Activated CD4-positive, alpha-beta T cell treated with anti-CD3 and anti-CD28 coated beads, Interleukin-2, amount 50 U/mL, for 1 hour (primary cell): ENCODE measurements at regions not wholly inside any gene's neighbourhood (a gene's known extent, or its start where the extent isn't known, plus 50 kb on each side); places are given as distances from the start of the nearest gene placed in this dataset.

Source experiments
- DNase-seq: peaks from one replicate; pipeline ENCODE4 v3.0.0-alpha.2; 2020

DNA sequence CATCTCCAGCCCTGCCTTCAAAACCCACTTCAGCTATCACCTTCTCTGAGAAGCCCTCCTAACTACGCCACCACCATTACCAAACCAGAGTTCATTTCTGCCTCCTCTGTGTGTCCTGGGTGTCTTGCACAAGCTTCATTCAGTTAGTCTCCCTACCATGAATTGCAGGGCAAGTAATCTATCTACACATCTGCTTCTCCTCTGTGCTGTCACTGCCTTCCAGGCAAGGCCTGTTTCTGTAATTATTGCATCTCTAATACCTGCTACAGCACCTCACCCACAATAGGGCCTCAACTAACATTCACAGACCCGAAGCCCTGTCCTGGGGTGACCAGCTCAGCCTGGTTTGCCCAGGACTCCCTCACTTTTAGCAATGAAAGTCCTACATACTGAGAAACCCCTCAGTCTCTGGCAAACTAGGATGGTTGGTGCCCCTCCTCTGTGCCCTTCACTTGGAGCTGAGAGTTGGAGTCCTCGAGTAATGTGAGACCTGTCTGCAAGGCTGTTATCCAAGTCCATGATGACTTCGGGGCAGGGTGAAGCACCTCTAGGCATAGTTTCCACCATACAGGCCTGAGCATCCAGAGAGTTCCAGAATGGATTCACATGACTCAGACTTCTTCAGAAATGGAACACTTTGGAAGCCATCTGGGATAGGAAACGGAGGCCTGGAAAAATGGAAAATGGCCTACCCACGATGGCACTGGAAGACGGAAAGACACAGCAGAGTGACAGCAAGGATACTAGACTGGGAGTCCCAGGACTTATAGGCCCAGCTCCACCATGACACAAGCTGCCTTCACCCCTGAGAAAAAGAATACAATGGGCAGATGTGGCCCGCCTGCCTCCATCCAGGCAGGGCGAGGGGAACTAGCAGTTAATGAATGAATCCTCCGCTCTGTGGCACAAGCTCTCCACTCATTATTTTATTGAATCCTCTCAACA lies 269.3 kb downstream of the BUD13 start:
- no peak for DNase-seq

DNA sequence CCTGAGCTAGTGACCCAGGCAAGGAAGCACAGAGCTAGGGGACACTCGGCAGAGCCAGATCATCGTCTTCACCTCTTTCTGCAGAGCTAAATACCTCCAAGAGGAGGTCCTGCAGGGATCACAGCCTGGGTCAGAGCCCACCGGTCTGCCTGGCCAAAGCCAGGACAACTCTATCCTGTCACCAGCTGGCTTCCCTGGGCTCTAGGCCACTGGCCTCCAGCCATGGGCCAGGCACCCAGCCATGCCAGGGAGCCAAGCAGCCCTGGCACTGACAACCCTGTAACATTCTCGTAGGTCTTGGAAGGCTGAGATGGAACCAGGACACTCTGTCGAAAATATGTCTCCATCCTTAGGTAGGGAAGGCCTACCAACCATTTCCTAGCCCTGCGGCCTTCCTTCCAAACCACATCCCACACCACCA lies 270.1 kb downstream of the BUD13 start:
- no peak for DNase-seq

DNA sequence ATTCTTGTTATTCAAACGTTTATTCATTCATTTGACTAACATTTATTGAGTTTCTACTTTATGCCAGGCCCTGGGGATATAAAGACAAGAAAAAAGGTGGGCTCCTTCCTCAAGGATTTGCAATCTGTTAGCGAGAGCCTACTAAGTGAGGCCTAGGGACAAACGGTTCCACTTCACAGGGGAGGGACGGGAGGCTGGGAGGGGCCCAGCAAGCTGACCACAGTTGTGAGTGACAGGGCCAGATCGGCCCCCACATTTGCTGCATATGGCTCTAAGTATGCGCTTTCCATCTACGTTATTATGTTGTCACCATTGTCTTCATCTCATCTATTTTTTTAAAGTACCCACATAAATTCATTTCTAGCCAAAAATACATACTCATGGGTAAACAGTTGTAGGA lies 271.1 kb downstream of the BUD13 start:
- no peak for DNase-seq

DNA sequence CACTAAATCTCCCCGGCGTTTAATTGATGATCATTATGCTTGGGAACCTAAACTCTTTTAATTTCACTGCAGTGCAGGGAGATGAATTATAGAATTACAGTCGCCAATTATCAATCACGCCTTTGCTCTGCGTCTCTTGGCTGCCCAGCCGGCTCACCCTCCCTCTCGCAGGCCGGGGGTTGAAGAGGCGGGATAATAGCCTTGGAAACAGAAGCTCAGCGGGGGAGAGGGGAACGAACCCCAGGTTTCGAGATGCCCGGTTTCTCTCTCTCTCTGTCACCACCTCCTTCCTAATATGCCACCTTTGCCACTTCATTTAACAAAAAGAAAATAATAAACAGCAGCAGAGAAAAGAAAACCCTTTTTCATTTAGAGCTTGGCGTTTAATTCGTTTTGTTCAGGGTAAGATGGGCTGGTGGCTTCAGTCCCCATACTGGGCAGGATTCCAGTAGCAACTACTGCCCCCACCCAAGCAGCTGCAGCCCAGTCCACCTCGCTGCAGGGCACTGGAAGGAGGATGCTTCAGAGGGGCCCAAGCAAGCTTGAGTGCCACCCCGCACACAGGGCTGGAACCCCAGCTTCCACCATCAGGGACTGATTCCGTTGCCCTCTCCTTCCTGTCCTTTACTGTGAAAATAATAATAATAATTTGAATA lies 271.7 kb downstream of the BUD13 start:
- no peak for DNase-seq

DNA sequence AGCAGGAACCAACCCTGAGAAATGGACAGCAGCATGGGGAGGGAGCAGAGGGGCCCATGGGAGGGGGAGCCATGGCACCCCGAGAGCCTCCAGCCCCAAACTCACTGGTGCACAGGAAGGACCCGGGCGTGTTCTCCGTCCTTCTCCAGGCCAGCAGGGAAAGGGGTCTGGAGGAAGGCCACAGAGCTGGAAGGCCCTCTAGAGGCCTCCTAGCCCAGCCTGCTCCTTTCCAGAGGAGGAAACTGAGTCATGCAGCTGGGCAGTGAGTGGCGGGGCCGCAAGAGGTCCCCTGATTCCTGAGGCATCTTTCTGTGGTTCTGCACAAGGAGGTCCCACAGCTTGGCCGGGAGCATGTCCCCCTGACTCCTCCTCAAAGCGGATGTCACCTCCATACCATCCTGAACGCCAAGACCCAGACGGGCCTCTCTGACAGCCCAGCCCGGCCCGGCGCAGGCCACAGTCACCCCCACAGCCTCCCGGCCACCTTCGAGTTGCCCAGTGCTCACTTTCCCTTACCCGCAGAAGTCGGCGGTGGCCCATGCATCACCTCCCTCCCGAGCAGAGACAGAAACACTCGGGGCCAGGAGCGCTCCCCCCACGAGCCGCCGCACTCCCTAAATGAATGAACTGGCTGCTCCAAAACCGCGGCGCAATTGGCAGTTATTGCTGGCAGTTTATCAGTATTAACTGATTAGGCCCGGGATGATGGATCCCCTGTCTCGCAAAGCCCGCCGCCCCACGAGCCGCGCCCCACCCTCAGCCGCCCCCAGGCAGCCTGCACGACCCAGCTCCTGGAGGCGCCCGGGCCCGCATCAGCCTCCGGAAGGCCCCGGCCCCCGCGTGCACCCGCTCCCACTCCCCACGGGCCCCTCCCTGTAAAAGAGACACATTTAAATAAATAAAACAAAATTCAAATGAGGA lies 272.5 kb downstream of the BUD13 start:
- no peak for DNase-seq

DNA sequence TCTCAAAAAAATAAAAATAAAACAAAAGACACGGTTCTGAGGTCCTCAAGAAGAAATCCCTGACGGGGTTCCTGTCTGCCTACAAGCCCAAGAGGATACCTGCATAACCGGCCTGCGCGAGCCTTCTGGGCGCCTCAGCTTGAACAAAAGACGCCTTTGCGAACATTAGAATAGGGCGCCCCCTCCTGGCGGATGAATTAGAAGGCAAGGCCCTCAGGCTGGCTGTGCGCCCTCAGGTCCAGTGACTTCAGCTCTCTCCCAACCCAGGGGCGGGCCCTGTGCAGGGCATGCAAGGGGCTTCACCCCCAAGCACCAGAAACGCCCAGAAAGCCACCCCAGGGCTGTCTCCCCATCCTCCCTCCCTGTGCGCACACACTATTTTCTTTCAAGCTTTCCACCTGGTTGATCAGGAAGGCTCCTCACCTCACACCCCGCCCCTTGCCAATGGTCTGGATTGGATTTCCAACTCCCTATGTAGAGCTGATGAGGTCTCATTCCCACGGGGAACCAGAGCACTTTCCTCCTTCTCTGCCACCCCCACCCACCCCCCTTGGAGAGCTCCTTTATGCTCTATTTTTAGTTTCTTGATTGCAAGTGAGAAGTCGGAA lies 273.3 kb downstream of the BUD13 start:
- DNase-seq: peak; percentile 9

DNA sequence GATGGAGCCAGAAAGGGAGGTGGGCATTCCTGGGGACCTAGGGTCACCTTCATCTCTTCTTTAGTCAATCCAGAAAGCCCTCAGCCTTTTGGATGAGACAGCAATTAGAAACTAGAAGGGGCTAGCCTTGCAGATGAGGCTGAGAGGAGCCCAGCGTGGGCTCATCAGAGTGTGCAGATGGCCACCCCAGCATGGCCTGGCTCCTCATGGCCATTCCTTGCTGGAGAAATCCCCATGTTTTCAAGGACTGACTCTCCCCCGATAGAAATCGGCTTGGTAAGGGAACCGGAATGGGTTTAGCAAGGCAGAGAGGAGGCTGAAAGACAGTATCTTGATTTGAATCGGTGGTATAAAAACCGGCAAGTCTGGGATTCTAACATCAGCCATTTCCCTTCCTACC lies 274.6 kb downstream of the BUD13 start:
- DNase-seq: no peak

DNA sequence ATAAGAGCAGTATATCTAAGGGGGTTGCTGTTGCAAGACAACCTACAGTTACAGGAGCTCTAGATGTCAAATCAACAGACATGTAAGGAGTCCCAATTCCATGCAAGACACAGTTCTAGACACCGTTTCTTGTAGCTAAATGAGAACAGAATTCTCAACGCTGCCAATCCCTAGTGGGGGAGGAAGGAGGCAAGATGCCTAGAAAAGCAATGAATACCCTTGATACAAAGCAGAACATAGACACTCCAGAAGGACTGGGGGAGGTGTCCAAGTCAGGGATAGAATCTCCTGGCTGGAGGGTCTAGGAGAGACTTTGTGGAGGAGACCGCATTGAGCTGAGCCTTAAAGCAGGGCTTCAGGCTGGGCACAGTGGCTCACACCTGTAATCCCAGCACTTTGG lies 280.2 kb downstream of the BUD13 start:
- no peak for DNase-seq

DNA sequence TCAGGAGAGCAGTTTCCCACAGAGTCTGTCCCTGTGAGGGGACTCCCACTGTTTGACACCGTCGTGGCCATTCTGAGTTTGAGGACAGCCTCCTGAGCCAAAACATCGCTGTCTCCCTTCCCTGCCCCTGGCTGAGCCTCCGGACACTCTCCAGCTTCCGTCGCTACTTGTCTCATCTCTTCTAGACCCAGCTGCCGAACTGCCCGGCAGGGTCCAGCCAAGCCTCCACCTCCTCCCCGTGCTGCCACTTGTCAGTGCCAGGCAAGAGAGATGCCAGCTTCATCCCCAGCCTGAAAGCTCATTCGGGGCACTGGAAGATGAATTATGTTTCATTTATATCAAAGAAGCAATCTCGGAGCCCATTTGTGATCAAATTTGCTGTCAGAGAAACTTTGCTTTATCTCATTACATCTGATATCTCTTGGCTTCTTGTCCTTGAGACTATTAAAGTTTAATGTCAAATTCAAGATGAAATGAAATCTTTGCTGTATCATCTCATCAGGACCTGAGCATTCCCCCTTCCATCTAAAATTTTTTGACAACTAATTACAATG lies 283.9 kb downstream of the BUD13 start:
- DNase-seq: no peak

DNA sequence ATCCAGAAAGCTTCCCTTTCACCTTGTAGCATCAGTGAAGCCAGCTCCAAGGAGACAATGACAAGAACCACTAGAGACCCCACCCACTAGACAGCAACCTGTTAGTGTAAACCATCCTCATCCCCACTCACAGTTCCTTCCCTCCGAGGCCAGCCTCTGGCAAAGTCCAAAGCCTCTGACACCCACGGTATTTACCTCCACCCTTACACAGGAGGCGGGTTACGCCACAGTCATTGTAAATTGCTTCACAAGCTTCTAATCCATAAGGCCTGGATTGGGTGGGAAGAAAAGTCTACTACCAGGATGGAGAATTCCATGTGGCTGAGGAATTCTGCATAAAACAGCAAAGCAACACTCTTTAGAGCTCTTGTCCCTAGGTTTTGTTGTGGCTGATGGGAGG lies 287.4 kb downstream of the BUD13 start:
- no peak for DNase-seq

DNA sequence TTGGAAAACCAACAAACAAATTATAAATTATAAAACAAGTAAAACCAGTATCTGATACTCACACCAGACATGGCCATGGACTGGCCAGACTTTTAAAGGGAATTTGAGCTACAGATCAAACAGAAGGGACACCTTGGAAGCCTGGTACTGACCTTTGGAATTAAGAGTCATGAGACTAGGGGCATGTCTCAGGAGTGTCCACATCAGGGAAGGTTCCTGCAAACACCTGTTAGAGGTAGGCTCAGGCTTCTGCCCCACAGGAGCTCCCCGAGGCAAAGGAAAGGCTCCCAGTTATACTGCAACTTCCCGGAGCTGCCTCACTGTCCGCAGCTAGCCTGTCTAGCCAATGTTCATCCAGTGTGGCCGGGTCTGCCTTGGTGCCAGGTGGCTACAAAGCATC lies 290.1 kb downstream of the BUD13 start:
- DNase-seq: no peak

DNA sequence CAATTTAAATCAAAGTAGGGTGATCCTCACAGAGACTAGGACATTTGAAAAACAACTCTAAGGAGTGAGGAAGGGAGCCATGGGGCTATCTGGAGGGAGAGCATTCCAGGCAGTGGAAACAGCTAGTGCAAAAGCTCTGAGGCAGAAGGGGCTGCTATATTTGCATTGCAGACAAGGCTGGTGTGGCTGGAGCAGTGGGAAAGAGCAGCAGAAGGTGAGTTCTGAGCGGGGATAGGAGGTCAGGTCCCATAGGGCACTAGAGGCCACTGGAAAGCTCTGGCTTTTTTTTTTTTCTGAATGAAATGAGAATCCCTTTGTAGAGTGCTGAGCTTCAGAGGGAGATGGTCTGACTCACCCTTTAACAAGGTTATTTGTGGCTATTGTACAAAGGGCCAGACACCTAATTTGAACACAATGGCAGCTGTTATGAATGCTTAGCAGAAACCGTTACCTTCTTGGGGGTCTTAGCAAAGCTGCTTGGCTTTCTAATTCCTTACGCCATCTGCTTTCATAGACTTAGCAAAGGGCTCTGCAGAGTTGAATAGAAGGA lies 291.6 kb downstream of the BUD13 start:
- no peak for DNase-seq

DNA sequence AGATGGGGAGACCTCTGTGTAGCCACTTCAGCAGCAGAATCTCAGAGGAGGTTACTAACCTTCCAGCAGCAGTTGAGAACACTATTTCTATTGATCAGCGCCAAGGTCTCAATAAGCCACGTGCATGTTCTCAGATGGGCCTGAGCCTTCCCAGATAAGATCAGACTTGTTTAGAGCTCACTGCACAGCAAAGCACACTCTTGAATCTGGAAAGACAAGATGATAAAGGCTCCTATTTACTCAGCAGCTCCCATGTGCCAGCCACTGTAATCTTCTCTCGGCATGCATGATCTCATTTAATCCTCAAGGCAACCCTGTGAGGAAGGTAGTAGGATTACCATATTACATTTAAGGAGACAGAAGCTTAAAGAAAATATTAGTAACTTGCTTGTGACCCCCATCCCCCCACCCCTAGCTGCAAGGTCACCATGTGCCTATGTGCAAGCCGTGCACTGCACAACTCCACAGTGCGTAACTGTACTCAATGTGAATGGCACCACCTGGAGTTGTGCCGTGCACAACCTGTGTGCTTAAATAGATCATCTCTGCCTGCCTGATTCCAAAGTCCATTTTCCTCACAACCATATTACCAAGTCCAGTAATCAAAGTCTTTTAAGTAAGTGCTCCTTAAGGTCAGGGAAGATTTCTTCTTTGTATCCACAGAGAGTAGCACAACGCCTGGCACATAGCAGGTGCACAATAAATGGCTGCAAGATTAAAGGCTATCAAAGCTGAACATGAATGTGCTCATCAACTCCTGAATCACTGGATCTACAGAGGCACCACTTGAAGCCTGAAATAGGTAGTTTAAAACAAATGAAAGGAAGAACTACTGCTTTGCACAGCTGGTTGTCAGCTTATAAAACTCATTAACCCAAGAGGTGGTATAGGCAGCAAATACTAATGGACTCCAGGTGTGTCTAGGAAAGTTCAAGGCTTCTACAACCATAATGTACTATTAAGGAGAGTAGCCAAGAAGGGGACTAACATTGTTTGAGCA lies 293.8 kb downstream of the BUD13 start:
- DNase-seq: no peak

DNA sequence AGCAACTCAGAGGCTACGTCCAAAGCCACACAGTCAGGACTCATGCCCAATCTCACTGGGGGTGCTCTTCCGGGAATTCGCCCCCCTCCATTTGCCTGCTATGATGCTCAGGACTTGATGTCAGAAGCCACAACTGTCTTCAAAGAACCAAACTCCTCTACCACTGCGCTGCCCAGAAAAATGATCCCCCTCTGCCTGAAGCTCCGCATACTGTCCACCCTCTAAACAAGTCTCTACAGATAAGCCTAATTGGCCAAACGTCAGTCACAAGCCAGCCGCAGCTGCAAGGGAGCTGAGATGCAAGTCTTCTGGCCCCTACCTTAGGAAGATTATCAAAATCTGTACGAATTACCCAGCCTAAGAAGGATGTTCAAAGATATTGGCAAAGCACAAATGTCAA lies 294.6 kb downstream of the BUD13 start:
- no peak for DNase-seq

DNA sequence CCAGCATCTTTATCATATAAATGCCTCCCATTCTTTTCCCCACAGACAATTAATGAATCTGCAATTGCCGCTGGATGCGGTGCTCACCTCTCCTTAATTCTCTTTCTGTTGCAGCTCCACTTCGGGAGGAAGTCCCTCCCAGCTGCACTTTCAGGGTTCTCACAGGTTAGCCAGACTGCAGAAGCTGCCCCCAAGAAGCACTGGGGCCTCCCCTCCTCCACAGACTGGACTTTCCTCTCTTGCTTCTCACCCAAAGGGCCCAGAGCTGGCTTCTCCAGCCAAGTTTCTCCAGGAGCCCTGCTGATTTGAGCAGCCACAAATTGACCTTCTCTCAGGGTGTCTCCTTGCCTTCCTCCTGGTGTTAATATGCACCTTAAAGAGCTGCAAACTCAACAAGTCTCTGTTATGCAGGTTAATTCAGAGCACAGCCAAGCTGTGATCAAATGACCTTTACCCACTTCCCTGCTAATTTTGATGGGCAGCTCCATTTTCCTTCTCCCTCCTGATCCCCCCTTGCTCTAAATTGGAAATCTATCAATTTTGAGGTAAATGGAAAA lies 298.9 kb downstream of the BUD13 start:
- no peak for DNase-seq

DNA sequence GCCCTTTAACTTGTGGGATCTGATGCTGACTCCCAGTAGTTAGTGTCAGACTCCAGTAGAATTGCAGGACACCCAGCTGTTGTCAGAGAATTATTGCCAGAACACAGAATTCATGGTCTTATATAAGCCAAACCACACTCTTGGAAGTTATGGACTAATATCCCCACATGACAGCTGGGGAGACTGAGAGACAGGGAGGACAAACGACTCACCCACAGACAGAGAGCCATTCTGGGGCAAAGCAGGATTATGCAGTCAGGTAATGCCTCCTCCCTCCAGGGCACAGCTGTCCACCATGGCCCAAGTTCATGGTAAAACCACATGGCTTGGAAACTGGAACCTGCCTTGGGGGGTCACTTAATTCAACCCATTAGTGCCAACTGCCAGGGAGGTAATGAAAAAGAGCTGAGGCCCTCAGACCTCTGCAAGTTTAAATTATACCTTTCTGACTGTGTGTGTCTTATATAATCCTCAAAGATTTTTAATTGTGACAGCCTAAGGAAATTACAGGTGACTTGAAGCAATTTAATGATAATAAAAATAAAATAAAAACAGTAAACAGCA lies 299.5 kb downstream of the BUD13 start:
- no peak for DNase-seq

DNA sequence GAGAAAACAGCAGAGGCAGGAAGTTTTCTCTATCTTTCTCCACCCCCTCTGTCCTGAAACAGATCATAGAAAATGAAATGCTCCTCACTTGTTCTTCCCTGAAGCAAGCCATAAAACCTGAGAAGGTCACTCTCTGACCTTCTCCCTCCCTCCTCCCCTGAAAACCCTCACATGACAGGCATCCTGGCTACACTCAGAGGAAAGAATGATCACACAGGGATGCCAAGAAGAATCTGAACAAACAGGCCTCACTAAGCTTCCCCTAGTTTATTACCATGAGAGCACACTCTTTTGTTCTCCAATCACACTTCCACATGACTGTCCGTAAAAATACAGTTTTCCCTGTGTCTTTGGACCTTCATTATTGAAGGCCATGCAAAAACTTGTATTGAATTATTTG lies 300.1 kb downstream of the BUD13 start:
- no peak for DNase-seq

DNA sequence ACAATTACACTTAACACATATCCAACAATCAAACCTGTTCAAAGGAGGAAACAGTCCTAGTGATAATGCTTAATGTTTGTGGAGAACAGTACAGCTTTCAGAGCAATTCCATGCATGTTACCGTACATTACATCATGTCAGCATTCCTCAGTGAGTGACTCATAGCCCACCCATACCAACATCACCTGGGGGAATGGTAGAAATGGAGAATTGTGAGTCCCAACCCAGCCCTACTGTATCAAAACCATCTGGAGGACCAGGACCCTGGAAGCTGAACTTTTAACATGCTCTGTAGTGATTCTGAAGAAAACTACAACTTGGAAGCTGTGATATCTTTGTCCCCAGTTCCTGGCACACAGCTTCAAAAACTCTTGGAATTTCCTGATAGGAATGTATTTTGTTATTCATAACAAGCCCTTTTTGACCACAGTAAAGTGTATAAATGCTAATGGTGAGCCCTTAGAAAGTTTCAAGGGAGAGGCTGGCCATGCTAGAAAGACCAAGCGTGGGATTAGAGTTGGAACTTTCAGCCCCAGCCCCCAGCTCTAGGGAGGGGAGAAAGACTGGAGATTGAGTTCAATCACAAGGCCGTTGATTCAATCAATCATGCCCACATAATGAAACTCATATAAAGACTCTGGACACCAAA lies 301.1 kb downstream of the BUD13 start:
- DNase-seq: no peak

DNA sequence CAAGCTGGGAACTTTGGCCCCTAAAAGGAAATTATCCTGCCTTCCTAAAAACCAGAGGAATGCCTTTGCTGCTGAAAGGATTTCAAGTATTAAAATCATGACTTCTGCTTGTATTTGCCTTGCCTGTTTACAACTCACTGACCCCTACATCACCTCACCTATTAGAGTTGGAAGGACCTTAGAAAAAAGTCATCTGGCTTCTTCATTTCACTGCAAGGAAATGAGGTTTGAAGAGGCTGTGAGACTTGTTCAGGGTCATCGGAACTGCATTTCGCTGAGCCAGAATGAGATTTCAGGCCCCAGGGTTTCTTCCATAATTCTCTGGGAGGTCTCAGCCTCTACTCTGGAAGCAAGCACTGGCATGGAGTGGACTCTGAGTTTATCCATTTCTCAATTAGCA lies 304.1 kb downstream of the BUD13 start:
- no peak for DNase-seq

DNA sequence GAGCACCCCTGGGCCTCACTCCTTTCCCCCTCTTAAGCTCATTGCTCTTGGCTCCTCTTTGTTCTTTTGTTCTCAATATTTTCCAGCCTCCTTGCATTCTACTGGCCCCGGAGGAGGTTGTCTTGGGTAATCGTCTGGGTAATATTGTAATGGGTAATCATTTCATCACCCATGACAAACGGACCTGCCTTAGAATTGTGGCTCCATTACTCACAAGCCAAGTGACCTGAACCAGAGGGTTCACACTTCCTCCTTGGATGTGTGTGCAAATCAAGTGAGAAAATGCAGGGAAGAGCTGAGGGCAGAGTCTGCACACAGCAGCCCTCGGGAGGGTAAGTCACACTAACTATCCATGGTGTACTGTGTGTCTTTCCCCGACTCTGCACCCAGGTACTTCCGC lies 305.0 kb downstream of the BUD13 start:
- no peak for DNase-seq
